ENCODE measurements at regions not wholly inside any gene's neighbourhood (a gene's known extent, or its start where the extent isn't known, plus 50 kb on each side); places are given as distances from the start of the nearest gene placed in this dataset.

GRCh38 chr14:88981948-88982347 is 157.5 kb downstream of the TTC8 start:
- Histone ChIP-seq H4K20me1 (ENCODE audit: control insufficient read depth, insufficient read depth, low read length, poor library complexity, severe bottlenecking) (no peaks in the 10 kb centered on the region), H3K79me2 (ENCODE audit: control insufficient read depth, insufficient read depth, low read length) (no peaks in the 10 kb centered on the region), H3K4me2 (replicated peaks; ENCODE audit: low read depth, low read length, poor library complexity, severe bottlenecking) (no peak overlapping the region), H3K4me1 (ENCODE audit: control insufficient read depth in 2 of 2, insufficient read depth in 2 of 2, low read length in 2 of 2) (no peaks in the 10 kb centered on the region), H2AFZ (ENCODE audit: insufficient read depth, low read depth, low read length, poor library complexity, severe bottlenecking) (no peak overlapping the region), H3K36me3 (replicated peaks in 1 of 2; ENCODE audit: control extremely low read depth in 1 of 2, control insufficient read depth in 1 of 2, extremely low read depth in 1 of 2, insufficient read depth in 2 of 2, low read length in 1 of 2) (no peaks in the 10 kb centered on the region), H3K27ac (ENCODE audit: low read length in 2 of 2) (no peak overlapping the region), H3K4me3 (ENCODE audit: control extremely low read depth in 1 of 5, extremely low read depth in 1 of 5, insufficient read depth in 1 of 5, low read depth in 2 of 5, low read length in 4 of 5) (no peak overlapping the region), H3K9me3 (ENCODE audit: control extremely low read depth in 1 of 3, control insufficient read depth in 2 of 3, insufficient read depth in 1 of 3, low read length in 2 of 3) (peaks cover 0 to 7% (median 5%) of the 10 kb centered on the region in 3 donors), H3K9ac (ENCODE audit: low read length) (no peak overlapping the region), H3K27me3 (replicated peaks in 1 of 4; ENCODE audit: control extremely low read depth in 1 of 4, control insufficient read depth in 3 of 4, insufficient read depth in 4 of 4, low read length in 3 of 4) (peaks cover 0 to 12% (median 8%) of the 10 kb centered on the region in 4 experiments)
- Mint-ChIP-seq H3K4me1 (no peaks in the 10 kb centered on the region), H3K27me3 (peaks cover 29% of the 10 kb centered on the region), H3K4me3 (no peak overlapping the region), H3K27ac (no peak overlapping the region), H3K9me3 (ENCODE audit: insufficient read depth) (peaks cover 2% of the 10 kb centered on the region)
- ATAC-seq (ENCODE audit: low read depth), result no peak
- ChIA-PET POLR2A (no interaction called here), CTCF (no interaction called here)
- no peak for DNase-seq
- 90% methylated on average over 4 of the region's 4 CpGs for WGBS (ENCODE audit: insufficient coverage)
- no peak for TF ChIP-seq EZH2 (IDR thresholded peaks at IDR 0.05; ENCODE audit: borderline replicate concordance, insufficient read depth, low read depth, low read length, poor library complexity, severe bottlenecking)
- TF ChIP-seq CTCF (IDR thresholded peaks at IDR 0.05), result no peak
- intact Hi-C loops (cut with micrococcal nuclease), result no loop called here

DNA sequence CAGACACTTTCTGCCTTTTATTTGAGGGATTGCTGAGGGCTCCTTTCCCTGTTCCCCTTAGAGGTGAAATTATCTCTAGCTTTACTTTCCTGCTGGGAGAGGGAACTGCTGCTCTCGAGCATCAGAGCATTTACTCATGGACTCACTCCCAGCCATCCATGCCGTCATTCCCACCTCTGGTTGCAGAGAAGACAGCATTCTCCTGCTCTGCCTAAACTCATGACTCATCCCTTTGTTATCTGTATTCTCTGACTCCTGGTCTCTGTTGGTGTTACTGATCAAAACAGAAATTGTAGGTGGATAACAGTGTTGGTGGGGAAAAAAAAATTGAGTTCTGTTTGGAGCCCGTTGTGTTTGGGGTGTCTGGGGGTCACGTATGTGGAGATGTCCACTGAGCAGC is 159.3 kb downstream of the TTC8 start:
- POLR2A ChIA-PET, result no interaction called here
- no peak overlapping the region for H3K4me3 ChIP-seq (ENCODE audit: control extremely low read depth in 1 of 5, extremely low read depth in 1 of 5, insufficient read depth in 1 of 5, low read depth in 2 of 5, low read length in 4 of 5)
- DNase-seq (no peak), ATAC-seq (ENCODE audit: low read depth) (no peak)
- no peak overlapping the region for H3K4me3 Mint-ChIP-seq
- H3K27me3 ChIP-seq (replicated peaks in 1 of 4; ENCODE audit: control extremely low read depth in 1 of 4, control insufficient read depth in 3 of 4, insufficient read depth in 4 of 4, low read length in 3 of 4), result peaks cover 0 to 4% (median 1%) of the 10 kb centered on the region in 4 experiments
- no peak overlapping the region for H3K27ac ChIP-seq (ENCODE audit: low read length in 2 of 2)
- intact Hi-C loops (cut with micrococcal nuclease), result no loop called here
- H3K36me3 ChIP-seq (replicated peaks in 1 of 2; ENCODE audit: control extremely low read depth in 1 of 2, control insufficient read depth in 1 of 2, extremely low read depth in 1 of 2, insufficient read depth in 2 of 2, low read length in 1 of 2), result no peaks in the 10 kb centered on the region
- peaks cover 16% of the 10 kb centered on the region for H3K27me3 Mint-ChIP-seq
- peaks cover 2% of the 10 kb centered on the region for H3K9me3 Mint-ChIP-seq (ENCODE audit: insufficient read depth)
- no CpG with 5 or more reads among the region's 4 CpGs for WGBS (ENCODE audit: insufficient coverage)
- H3K4me1 ChIP-seq (ENCODE audit: control insufficient read depth in 2 of 2, insufficient read depth in 2 of 2, low read length in 2 of 2), result no peaks in the 10 kb centered on the region
- H3K27ac Mint-ChIP-seq, result no peak overlapping the region
- H3K4me2 ChIP-seq (replicated peaks; ENCODE audit: low read depth, low read length, poor library complexity, severe bottlenecking), result no peak overlapping the region
- no peak overlapping the region for H2AFZ ChIP-seq (ENCODE audit: insufficient read depth, low read depth, low read length, poor library complexity, severe bottlenecking)
- H3K4me1 Mint-ChIP-seq, result no peaks in the 10 kb centered on the region
- CTCF ChIA-PET, result no interaction called here
- peaks cover 0 to 19% (median 15%) of the 10 kb centered on the region in 3 donors for H3K9me3 ChIP-seq (ENCODE audit: control extremely low read depth in 1 of 3, control insufficient read depth in 2 of 3, insufficient read depth in 1 of 3, low read length in 2 of 3)
- no peaks in the 10 kb centered on the region for H3K79me2 ChIP-seq (ENCODE audit: control insufficient read depth, insufficient read depth, low read length)
- H3K9ac ChIP-seq (ENCODE audit: low read length), result no peak overlapping the region
- TF ChIP-seq EZH2 (IDR thresholded peaks at IDR 0.05; ENCODE audit: borderline replicate concordance, insufficient read depth, low read depth, low read length, poor library complexity, severe bottlenecking), result no peak
- TF ChIP-seq CTCF (IDR thresholded peaks at IDR 0.05), result no peak
- H4K20me1 ChIP-seq (ENCODE audit: control insufficient read depth, insufficient read depth, low read length, poor library complexity, severe bottlenecking), result no peaks in the 10 kb centered on the region

All from B cell (primary cell).